ENCODE measurements at regions not wholly inside any gene's neighbourhood (a gene's known extent, or its start where the extent isn't known, plus 50 kb on each side); places are given as distances from the start of the nearest gene placed in this dataset.

DNA sequence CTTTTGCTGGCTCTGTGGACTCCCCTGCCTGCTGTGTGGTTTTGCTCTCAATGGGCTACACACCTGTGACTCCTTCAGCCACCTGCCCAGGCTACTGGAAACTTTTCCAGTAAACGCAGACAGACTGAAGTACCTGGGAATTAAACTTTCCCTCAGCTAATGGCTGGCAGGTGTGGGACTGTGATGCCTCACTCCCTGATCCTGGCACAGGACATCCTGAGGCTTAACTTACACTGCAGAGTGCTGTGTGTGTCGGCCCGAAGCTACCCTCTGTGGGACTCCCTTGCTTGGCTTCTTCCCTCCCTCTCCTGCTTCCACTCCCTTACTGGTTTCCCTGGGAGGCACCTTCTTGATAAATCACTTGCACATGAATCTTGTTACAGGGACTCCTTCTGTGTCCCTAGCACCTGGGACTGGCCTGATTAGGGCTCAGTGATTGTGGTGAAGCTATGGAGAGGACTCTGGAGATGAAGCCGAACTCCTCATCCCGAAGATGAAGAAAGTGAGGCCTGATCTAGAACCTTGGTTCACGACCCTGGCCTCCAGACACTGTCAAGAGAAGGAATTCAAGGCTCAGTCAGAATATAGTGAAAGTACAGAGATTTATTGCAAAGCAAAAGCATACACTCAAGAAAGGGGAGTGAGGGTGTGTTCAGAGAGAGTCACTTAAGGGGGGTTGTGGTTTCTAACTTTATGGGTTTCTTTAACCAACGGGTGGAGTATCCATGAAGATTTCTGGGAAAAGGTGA, 113.4 kb upstream of the ALDH1B1 start:
- Histone ChIP-seq H3K4me1 (ENCODE audit: control insufficient read depth, low read depth, low read length) (peaks cover 5% of the 10 kb centered on the region), H3K4ac (ENCODE audit: low read depth, low read length) (no peak overlapping the region), H3K79me1 (ENCODE audit: low read length) (no peaks in the 10 kb centered on the region), H3K23ac (ENCODE audit: low read length) (no peak overlapping the region), H4K5ac (ENCODE audit: low read length) (no peak overlapping the region), H3K4me2 (ENCODE audit: low read length) (no peak overlapping the region), H4K8ac (ENCODE audit: low read depth, low read length) (no peak overlapping the region), H3K36me3 (ENCODE audit: control insufficient read depth, insufficient read depth, low read length) (no peaks in the 10 kb centered on the region), H3K27me3 (ENCODE audit: insufficient read depth, low read length, poor library complexity) (no peaks in the 10 kb centered on the region), H3K27ac (ENCODE audit: low read depth, low read length) (no peak overlapping the region), H2BK5ac (ENCODE audit: low read length) (no peak overlapping the region), H2BK120ac (ENCODE audit: low read depth, low read length) (no peak overlapping the region), H2AK5ac (ENCODE audit: low read length) (no peak overlapping the region), H3K4me3 (ENCODE audit: low read length) (no peak overlapping the region), H3K18ac (ENCODE audit: low read length) (no peak overlapping the region), H3K9ac (ENCODE audit: low read length) (no peak overlapping the region), H3K56ac (ENCODE audit: low read length) (no peak overlapping the region), H3K79me2 (ENCODE audit: control insufficient read depth, insufficient read depth, low read length) (no peaks in the 10 kb centered on the region), H2BK15ac (replicated peaks; ENCODE audit: low read depth) (no peak overlapping the region)
- DNase-seq, result no peak
- no CpG with 5 or more reads among the region's 7 CpGs for WGBS (ENCODE audit: extremely low coverage, insufficient coverage, low lambda C conversion rate)

DNA sequence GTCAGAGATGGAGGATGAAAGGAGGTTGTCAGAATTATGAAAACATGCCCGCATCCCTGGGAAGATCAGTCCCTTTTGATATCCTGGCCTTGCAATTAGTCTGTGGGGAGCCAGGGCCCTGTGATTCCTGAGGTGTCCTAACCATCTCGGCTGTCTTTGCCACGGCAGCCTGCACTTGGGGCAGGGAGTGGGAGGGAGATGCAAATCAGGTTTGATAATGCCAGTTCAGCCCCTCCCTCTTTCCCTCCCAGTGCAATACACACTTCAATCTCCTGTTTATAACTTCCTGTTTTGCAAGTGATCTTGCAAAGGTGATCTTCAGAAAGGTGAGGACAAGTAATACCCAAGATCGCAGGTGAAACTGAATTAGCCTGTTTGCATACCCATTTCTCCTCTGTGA, 114.0 kb upstream of the ALDH1B1 start:
- no peak overlapping the region for H2AK5ac ChIP-seq (ENCODE audit: low read length)
- H2BK15ac ChIP-seq (replicated peaks; ENCODE audit: low read depth), result no peak overlapping the region
- no peak overlapping the region for H3K56ac ChIP-seq (ENCODE audit: low read length)
- no peak overlapping the region for H4K5ac ChIP-seq (ENCODE audit: low read length)
- H3K79me1 ChIP-seq (ENCODE audit: low read length), result no peaks in the 10 kb centered on the region
- no peak overlapping the region for H4K8ac ChIP-seq (ENCODE audit: low read depth, low read length)
- no peak overlapping the region for H3K23ac ChIP-seq (ENCODE audit: low read length)
- H3K4ac ChIP-seq (ENCODE audit: low read depth, low read length), result no peak overlapping the region
- H3K27ac ChIP-seq (ENCODE audit: low read depth, low read length), result no peak overlapping the region
- no peak overlapping the region for H3K4me3 ChIP-seq (ENCODE audit: low read length)
- no peak for DNase-seq
- H3K4me1 ChIP-seq (ENCODE audit: control insufficient read depth, low read depth, low read length), result peaks cover 5% of the 10 kb centered on the region
- no peak overlapping the region for H2BK120ac ChIP-seq (ENCODE audit: low read depth, low read length)
- WGBS (ENCODE audit: extremely low coverage, insufficient coverage, low lambda C conversion rate), result no CpG with 5 or more reads among the region's 4 CpGs
- no peaks in the 10 kb centered on the region for H3K79me2 ChIP-seq (ENCODE audit: control insufficient read depth, insufficient read depth, low read length)
- no peak overlapping the region for H2BK5ac ChIP-seq (ENCODE audit: low read length)
- H3K36me3 ChIP-seq (ENCODE audit: control insufficient read depth, insufficient read depth, low read length), result no peaks in the 10 kb centered on the region
- no peak overlapping the region for H3K9ac ChIP-seq (ENCODE audit: low read length)
- H3K18ac ChIP-seq (ENCODE audit: low read length), result no peak overlapping the region
- H3K27me3 ChIP-seq (ENCODE audit: insufficient read depth, low read length, poor library complexity), result no peaks in the 10 kb centered on the region
- H3K4me2 ChIP-seq (ENCODE audit: low read length), result no peak overlapping the region

DNA sequence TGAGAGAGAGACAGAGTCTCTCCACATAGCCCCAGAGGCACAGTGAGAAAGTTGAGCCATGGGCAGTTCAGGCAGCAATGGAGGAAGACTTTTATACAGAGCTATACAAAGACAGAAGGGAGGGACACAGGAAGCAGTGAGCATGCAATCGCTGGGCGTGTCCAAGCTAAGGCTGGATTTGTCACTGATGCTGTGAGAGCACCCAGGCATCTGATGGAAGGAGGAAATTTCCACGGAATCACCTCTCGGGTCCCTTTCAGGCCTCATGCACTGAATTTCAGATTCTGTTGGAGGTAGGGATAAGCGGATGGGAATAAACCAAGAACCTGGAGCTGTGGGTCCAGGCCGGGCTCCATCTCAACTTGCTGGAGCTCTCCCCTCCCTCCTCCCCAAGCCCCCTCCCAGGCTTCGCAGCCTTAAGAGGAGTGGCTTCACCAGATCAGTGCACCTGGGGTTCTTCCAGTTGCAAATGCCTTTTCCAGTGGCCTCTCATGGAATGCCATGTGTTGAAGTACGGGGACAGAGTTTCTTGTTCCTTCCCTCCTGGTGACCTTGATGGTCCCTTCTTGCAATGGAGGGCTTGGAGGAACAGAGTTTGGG, 114.8 kb upstream of the ALDH1B1 start:
- Histone ChIP-seq H3K4me1 (ENCODE audit: control insufficient read depth, low read depth, low read length) (peaks cover 7% of the 10 kb centered on the region), H4K8ac (ENCODE audit: low read depth, low read length) (no peak overlapping the region), H2BK120ac (ENCODE audit: low read depth, low read length) (no peak overlapping the region), H3K4me3 (ENCODE audit: low read length) (no peak overlapping the region), H3K18ac (ENCODE audit: low read length) (no peak overlapping the region), H3K79me1 (ENCODE audit: low read length) (no peaks in the 10 kb centered on the region), H3K56ac (ENCODE audit: low read length) (no peak overlapping the region), H3K9ac (ENCODE audit: low read length) (no peak overlapping the region), H4K5ac (ENCODE audit: low read length) (no peak overlapping the region), H2BK15ac (replicated peaks; ENCODE audit: low read depth) (no peak overlapping the region), H2BK5ac (ENCODE audit: low read length) (no peak overlapping the region), H3K36me3 (ENCODE audit: control insufficient read depth, insufficient read depth, low read length) (no peaks in the 10 kb centered on the region), H3K4ac (ENCODE audit: low read depth, low read length) (no peak overlapping the region), H3K27ac (ENCODE audit: low read depth, low read length) (no peak overlapping the region), H3K27me3 (ENCODE audit: insufficient read depth, low read length, poor library complexity) (no peaks in the 10 kb centered on the region), H3K79me2 (ENCODE audit: control insufficient read depth, insufficient read depth, low read length) (no peaks in the 10 kb centered on the region), H3K4me2 (ENCODE audit: low read length) (no peak overlapping the region), H2AK5ac (ENCODE audit: low read length) (no peak overlapping the region), H3K23ac (ENCODE audit: low read length) (no peak overlapping the region)
- WGBS (ENCODE audit: extremely low coverage, insufficient coverage, low lambda C conversion rate), result no CpG with 5 or more reads among the region's 8 CpGs
- no peak for DNase-seq

DNA sequence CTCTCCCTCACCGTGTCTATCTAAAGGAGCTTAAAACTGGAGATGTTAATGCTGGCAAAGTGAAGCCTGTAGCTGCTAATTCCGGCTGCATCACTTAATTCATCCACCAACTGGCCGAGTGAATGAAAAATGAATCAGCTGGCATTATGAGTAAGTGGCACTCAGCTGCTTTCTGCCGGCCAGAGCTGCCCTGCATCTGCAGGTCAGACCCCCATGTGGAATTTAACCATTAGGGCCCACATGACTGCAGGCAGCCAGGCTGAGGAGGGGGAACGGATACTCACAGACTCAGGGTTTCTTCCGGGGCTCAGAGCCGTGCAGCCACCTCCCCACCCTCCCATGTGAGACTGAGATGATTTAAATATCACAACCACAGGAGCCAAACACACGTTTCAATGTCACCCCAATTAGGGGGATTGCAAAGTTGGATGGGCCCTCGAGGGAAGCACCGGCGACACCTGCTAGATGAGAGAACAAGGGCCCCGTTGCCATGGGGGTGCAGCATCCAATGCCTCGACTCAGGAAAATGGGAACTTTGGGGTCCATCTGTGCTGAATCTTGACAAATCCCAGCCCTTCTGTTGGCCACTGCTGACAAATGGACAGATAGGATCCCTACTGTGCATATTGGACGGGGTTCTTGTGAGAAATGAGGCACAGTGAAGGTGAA, 115.6 kb upstream of the ALDH1B1 start:
- no peak overlapping the region for H2BK15ac ChIP-seq (replicated peaks; ENCODE audit: low read depth)
- peaks cover 10% of the 10 kb centered on the region for H3K4me1 ChIP-seq (ENCODE audit: control insufficient read depth, low read depth, low read length)
- no peaks in the 10 kb centered on the region for H3K79me1 ChIP-seq (ENCODE audit: low read length)
- no peak overlapping the region for H4K5ac ChIP-seq (ENCODE audit: low read length)
- H3K27ac ChIP-seq (ENCODE audit: low read depth, low read length), result no peak overlapping the region
- no peak overlapping the region for H4K8ac ChIP-seq (ENCODE audit: low read depth, low read length)
- no peak overlapping the region for H3K56ac ChIP-seq (ENCODE audit: low read length)
- H3K27me3 ChIP-seq (ENCODE audit: insufficient read depth, low read length, poor library complexity), result no peaks in the 10 kb centered on the region
- no peaks in the 10 kb centered on the region for H3K36me3 ChIP-seq (ENCODE audit: control insufficient read depth, insufficient read depth, low read length)
- H2BK120ac ChIP-seq (ENCODE audit: low read depth, low read length), result no peak overlapping the region
- H2BK5ac ChIP-seq (ENCODE audit: low read length), result no peak overlapping the region
- no peak overlapping the region for H3K23ac ChIP-seq (ENCODE audit: low read length)
- no peak overlapping the region for H2AK5ac ChIP-seq (ENCODE audit: low read length)
- no peak overlapping the region for H3K18ac ChIP-seq (ENCODE audit: low read length)
- H3K4me3 ChIP-seq (ENCODE audit: low read length), result no peak overlapping the region
- no peak overlapping the region for H3K9ac ChIP-seq (ENCODE audit: low read length)
- DNase-seq, result no peak
- WGBS (ENCODE audit: extremely low coverage, insufficient coverage, low lambda C conversion rate), result no CpG with 5 or more reads among the region's 14 CpGs
- H3K4me2 ChIP-seq (ENCODE audit: low read length), result no peak overlapping the region
- H3K4ac ChIP-seq (ENCODE audit: low read depth, low read length), result no peak overlapping the region
- no peaks in the 10 kb centered on the region for H3K79me2 ChIP-seq (ENCODE audit: control insufficient read depth, insufficient read depth, low read length)

DNA sequence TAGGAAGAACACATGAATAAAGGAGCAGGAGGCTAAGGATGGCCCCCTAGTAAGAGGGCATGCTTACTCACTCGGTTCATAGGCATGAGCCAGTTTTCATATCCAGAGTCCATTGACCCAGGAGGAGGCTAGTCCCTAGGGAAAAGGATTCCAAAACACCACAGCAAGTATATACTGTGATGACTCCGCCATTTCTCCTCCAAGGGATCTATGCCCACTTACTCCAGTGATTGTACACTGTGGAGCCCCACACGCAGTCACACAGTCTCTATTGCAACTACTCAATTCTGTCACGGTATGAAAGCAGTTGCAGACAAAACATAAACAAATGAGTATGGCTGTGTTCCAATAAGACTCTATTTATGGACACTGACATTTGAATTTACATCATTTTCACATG, 117.7 kb upstream of the ALDH1B1 start:
- no peak overlapping the region for H4K5ac ChIP-seq (ENCODE audit: low read length)
- no peak overlapping the region for H3K4me2 ChIP-seq (ENCODE audit: low read length)
- H3K4me1 ChIP-seq (ENCODE audit: control insufficient read depth, low read depth, low read length), result peaks cover 12% of the 10 kb centered on the region
- H3K27ac ChIP-seq (ENCODE audit: low read depth, low read length), result no peak overlapping the region
- H3K9ac ChIP-seq (ENCODE audit: low read length), result no peak overlapping the region
- no peaks in the 10 kb centered on the region for H3K27me3 ChIP-seq (ENCODE audit: insufficient read depth, low read length, poor library complexity)
- no peaks in the 10 kb centered on the region for H3K36me3 ChIP-seq (ENCODE audit: control insufficient read depth, insufficient read depth, low read length)
- H2BK15ac ChIP-seq (replicated peaks; ENCODE audit: low read depth), result no peak overlapping the region
- H3K79me1 ChIP-seq (ENCODE audit: low read length), result no peaks in the 10 kb centered on the region
- H2BK120ac ChIP-seq (ENCODE audit: low read depth, low read length), result no peak overlapping the region
- H4K8ac ChIP-seq (ENCODE audit: low read depth, low read length), result no peak overlapping the region
- no peak overlapping the region for H2AK5ac ChIP-seq (ENCODE audit: low read length)
- no peaks in the 10 kb centered on the region for H3K79me2 ChIP-seq (ENCODE audit: control insufficient read depth, insufficient read depth, low read length)
- DNase-seq, result no peak
- H3K18ac ChIP-seq (ENCODE audit: low read length), result no peak overlapping the region
- H2BK5ac ChIP-seq (ENCODE audit: low read length), result no peak overlapping the region
- no CpG with 5 or more reads among the region's 4 CpGs for WGBS (ENCODE audit: extremely low coverage, insufficient coverage, low lambda C conversion rate)
- no peak overlapping the region for H3K4ac ChIP-seq (ENCODE audit: low read depth, low read length)
- no peak overlapping the region for H3K4me3 ChIP-seq (ENCODE audit: low read length)
- H3K23ac ChIP-seq (ENCODE audit: low read length), result no peak overlapping the region
- H3K56ac ChIP-seq (ENCODE audit: low read length), result no peak overlapping the region

Measured in mesendoderm (in vitro differentiated cells).